Smooth muscle cell (in vitro differentiated cells): ENCODE measurements at regions not wholly inside any gene's neighbourhood (a gene's known extent, or its start where the extent isn't known, plus 50 kb on each side); places are given as distances from the start of the nearest gene placed in this dataset.

Experiments
- DNase-seq: peaks from one replicate; lab custom pipeline; 2025; ENCODE audit not compliant: unreplicated experiment; lab: John Stamatoyannopoulos, UW
- H2AFZ ChIP-seq: fragments of 200-600 bp; sonication (generic); 2 replicates; pipeline ENCODE4 v1.6.0; 2016; ENCODE audit warnings: antibody characterized with exemption, low read depth, mild to moderate bottlenecking
- H3F3A ChIP-seq: fragments of 200-600 bp; sonication (generic); 2 replicates; pipeline ENCODE4 v1.6.0; 2017; ENCODE audit warnings: antibody characterized with exemption, low read depth
- H3K27ac ChIP-seq: fragments of 200-600 bp; sonication (generic); 2 replicates; pipeline ENCODE4 v1.5.1; 2016; ENCODE audit warnings: low read depth, mild to moderate bottlenecking
- H3K27me3 ChIP-seq: fragments of 200-600 bp; sonication (generic); 2 replicates; pipeline ENCODE4 v1.6.1; 2016; ENCODE audit warnings: low read depth, mild to moderate bottlenecking
- H3K36me3 ChIP-seq: fragments of 200-600 bp; sonication (generic); 2 replicates; pipeline ENCODE4 v1.5.1; 2016; ENCODE audit warnings: low read depth
- H3K4me1 ChIP-seq: fragments of 200-600 bp; sonication (generic); 2 replicates; pipeline ENCODE4 v1.5.1; 2016; ENCODE audit warnings: low read depth
- H3K4me2 ChIP-seq: fragments of 200-600 bp; sonication (generic); 2 replicates; pipeline ENCODE4 v1.6.0; 2016; ENCODE audit warnings: mild to moderate bottlenecking
- H3K4me3 ChIP-seq: fragments of 200-600 bp; sonication (generic); 2 replicates; pipeline ENCODE4 v1.5.1; 2016; ENCODE audit warnings: mild to moderate bottlenecking
- H3K79me2 ChIP-seq: fragments of 200-600 bp; sonication (generic); 2 replicates; pipeline ENCODE4 v1.6.0; 2016; ENCODE audit warnings: low read depth, mild to moderate bottlenecking
- H3K9ac ChIP-seq: fragments of 200-600 bp; sonication (generic); 2 replicates; pipeline ENCODE4 v1.6.0; 2016; ENCODE audit warnings: low read depth
- H3K9me3 ChIP-seq: fragments of 200-600 bp; sonication (generic); replicated peaks from 2 replicates; pipeline ENCODE4 v1.5.1; 2016; ENCODE audit warnings: low read depth
- H4K20me1 ChIP-seq: fragments of 200-600 bp; sonication (generic); 2 replicates; pipeline ENCODE4 v1.6.0; 2016; ENCODE audit warnings: low read depth
- WGBS: methylation state at CpG from one replicate; pipeline ENCODE4 v1.1.7; 2016; ENCODE audit warnings: low lambda C conversion rate; 5-methylcytosine and 5-hydroxymethylcytosine counted together
- TF ChIP-seq, protein P1 (sequence below): fragments of 200-600 bp; sonication (generic); IDR thresholded peaks from 2 replicates; pipeline ENCODE4 v1.5.1; 2017; ENCODE audit warnings: borderline replicate concordance, mild to moderate bottlenecking, antibody characterized with exemption; ENCODE audit not compliant: insufficient read depth, poor library complexity, severe bottlenecking

DNA sequence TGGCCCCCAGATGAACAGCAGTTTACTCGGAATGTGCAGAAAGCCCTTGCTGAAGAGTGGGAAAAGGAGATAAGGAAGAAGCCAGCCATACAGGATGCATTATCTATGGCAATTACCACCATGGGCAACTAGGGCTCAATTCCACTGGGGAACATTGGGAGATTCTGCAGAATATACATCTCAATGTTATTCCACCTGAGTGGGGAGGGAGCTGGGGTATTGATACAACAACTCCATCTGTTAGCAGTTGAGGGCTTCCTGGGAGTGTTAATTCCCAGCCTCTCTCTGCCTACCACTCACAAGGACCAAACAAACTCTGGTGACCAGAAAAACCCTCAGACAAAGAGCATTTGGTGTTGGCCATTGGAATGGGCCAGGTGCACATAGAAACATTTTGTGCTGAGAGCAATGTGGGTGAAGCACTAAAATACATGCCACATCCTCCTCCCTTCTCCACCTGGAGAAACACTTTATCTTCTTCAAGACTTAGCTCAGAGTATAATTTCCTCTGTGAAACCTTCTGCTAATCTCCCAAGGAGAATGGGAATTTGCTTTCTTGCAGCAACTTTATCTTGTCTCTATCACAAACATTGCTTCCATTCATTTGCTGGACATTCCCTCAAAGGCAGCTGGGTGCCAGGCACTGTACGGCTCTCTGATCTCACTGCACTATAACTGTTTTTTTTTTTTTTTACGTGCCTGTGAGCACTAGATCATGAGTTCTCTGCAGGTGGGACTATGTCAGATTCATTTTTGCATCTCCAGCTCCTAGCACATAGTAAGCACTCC is 292.2 kb downstream of the MN1 start:
- H3K4me2 ChIP-seq: no peak overlapping the region
- 73% methylated on average over 3 of the region's 3 CpGs for WGBS
- H4K20me1 ChIP-seq: no peaks in the 10 kb centered on the region
- no peak overlapping the region for H3K4me3 ChIP-seq
- H3K36me3 ChIP-seq: no peaks in the 10 kb centered on the region
- DNase-seq: no peak
- no peak overlapping the region for H2AFZ ChIP-seq
- peaks cover 25% of the 10 kb centered on the region for H3K27me3 ChIP-seq
- H3K79me2 ChIP-seq: no peaks in the 10 kb centered on the region
- no peaks in the 10 kb centered on the region for H3F3A ChIP-seq
- H3K9me3 ChIP-seq: no peaks in the 10 kb centered on the region
- H3K9ac ChIP-seq: no peak overlapping the region
- TF ChIP-seq, protein P1, sequence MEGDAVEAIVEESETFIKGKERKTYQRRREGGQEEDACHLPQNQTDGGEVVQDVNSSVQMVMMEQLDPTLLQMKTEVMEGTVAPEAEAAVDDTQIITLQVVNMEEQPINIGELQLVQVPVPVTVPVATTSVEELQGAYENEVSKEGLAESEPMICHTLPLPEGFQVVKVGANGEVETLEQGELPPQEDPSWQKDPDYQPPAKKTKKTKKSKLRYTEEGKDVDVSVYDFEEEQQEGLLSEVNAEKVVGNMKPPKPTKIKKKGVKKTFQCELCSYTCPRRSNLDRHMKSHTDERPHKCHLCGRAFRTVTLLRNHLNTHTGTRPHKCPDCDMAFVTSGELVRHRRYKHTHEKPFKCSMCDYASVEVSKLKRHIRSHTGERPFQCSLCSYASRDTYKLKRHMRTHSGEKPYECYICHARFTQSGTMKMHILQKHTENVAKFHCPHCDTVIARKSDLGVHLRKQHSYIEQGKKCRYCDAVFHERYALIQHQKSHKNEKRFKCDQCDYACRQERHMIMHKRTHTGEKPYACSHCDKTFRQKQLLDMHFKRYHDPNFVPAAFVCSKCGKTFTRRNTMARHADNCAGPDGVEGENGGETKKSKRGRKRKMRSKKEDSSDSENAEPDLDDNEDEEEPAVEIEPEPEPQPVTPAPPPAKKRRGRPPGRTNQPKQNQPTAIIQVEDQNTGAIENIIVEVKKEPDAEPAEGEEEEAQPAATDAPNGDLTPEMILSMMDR: no peak
- no peaks in the 10 kb centered on the region for H3K4me1 ChIP-seq
- no peak overlapping the region for H3K27ac ChIP-seq

DNA sequence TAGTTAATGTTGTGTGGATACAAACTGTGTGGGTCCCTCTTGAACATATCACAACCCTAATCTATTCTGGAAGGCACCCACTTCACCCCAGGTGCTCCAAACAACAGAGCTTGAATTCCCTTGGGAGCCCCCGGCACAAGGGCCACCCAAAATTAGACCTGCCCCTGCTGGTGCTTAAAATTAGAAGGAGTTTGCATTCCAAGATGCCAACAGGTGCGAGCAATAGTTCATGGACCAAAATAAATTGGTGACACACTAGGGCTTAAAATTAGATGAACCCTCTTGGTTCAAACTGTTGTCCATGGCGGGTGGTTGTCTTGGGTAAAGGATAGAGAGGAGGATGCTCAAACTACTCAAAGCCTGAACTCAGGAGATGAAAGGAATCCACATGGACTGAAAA is 291.5 kb downstream of the MN1 start:
- Histone ChIP-seq H3F3A (no peaks in the 10 kb centered on the region), H4K20me1 (no peaks in the 10 kb centered on the region), H3K27ac (no peak overlapping the region), H3K36me3 (no peaks in the 10 kb centered on the region), H3K79me2 (no peaks in the 10 kb centered on the region), H3K4me3 (no peak overlapping the region), H3K4me1 (no peaks in the 10 kb centered on the region), H3K27me3 (peaks cover 25% of the 10 kb centered on the region), H3K4me2 (no peak overlapping the region), H3K9ac (no peak overlapping the region), H3K9me3 (no peaks in the 10 kb centered on the region), H2AFZ (no peak overlapping the region)
- no peak for DNase-seq
- WGBS: 96% methylated on average over 3 of the region's 3 CpGs
- TF ChIP-seq, protein P1: no peak

DNA sequence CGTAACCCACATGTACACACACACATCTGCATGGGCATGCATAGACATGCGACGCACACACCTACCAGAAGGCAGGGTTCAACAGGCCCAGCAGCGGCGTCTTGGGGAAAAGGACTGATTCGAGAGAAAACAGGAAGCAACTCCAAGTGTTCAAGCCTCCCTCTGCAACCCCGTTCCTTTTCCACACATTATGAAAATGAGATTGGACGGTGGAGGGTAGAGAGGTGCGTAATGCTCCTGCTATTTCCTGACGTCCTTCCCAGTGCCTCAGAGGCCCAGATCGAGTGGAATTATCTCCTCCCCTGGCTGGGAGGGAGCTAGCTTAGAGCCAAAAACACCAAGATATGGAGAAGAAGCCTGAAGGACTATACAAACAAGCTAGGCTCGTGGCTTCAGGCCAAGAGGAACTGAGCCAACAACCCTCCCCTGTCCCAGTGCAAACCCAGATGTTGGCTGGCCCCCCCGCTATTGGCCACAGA is 289.2 kb downstream of the MN1 start:
- no peaks in the 10 kb centered on the region for H3K4me1 ChIP-seq
- peaks cover 25% of the 10 kb centered on the region for H3K27me3 ChIP-seq
- no peak overlapping the region for H3K4me2 ChIP-seq
- no peak overlapping the region for H3K27ac ChIP-seq
- no peaks in the 10 kb centered on the region for H3K79me2 ChIP-seq
- TF ChIP-seq, protein P1: no peak
- no peak overlapping the region for H2AFZ ChIP-seq
- DNase-seq: no peak
- no peaks in the 10 kb centered on the region for H3K36me3 ChIP-seq
- WGBS: 73% methylated on average over 13 of the region's 13 CpGs
- no peak overlapping the region for H3K4me3 ChIP-seq
- H3K9me3 ChIP-seq: no peaks in the 10 kb centered on the region
- H3K9ac ChIP-seq: no peak overlapping the region
- no peaks in the 10 kb centered on the region for H4K20me1 ChIP-seq
- no peaks in the 10 kb centered on the region for H3F3A ChIP-seq

DNA sequence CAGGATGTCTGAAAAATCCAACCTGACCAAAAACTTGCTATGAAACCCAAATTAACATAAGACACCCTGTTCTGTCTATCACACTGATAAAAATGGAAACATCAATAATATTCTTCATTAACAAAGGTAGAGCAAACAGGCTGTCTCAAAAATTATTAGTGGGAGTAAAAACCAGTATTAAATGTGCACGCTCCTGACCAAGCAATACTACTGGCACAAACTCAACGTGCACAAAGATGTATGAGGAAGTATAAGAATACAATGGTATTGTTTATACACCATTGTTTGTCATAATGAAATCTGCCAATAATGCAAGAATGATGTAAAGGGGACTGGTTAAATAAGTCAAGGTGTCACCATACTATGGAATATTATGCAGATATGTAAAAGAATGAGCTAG is 288.5 kb downstream of the MN1 start:
- WGBS: 47% methylated on average over 2 of the region's 2 CpGs
- Histone ChIP-seq H3K27me3 (peaks cover 25% of the 10 kb centered on the region), H3K36me3 (no peaks in the 10 kb centered on the region), H3K9me3 (no peaks in the 10 kb centered on the region), H3F3A (no peaks in the 10 kb centered on the region), H3K27ac (no peak overlapping the region), H3K79me2 (no peaks in the 10 kb centered on the region), H3K4me1 (no peaks in the 10 kb centered on the region), H3K4me3 (no peak overlapping the region), H2AFZ (no peak overlapping the region), H3K4me2 (no peak overlapping the region), H4K20me1 (no peaks in the 10 kb centered on the region), H3K9ac (no peak overlapping the region)
- TF ChIP-seq, protein P1: no peak
- no peak for DNase-seq
